GM23338 (cell line): ENCODE measurements at regions not wholly inside any gene's neighbourhood (a gene's known extent, or its start where the extent isn't known, plus 50 kb on each side); places are given as distances from the start of the nearest gene placed in this dataset.

Source experiments
- CTCF ChIP-seq, 2 experiments: fragments of 200-600 bp in 1 of 2; sonication (generic) in 1 of 2; conservative IDR thresholded peaks; 2 replicates each; pipeline versions ENCODE4 v1.5.1 to v1.6.1; 2016 to 2017; ENCODE audit warnings: antibody characterized with exemption in 2 of 2, low read depth in 2 of 2, mild to moderate bottlenecking in 2 of 2, moderate library complexity in 1 of 2
- EZH2 ChIP-seq: fragments of 200-600 bp; sonication (generic); IDR thresholded peaks from one replicate; pipeline ENCODE4 v1.8.0; 2017; ENCODE audit warnings: antibody characterized with exemption, mild to moderate bottlenecking, low read depth; ENCODE audit not compliant: unreplicated experiment
- ZNF331 ChIP-seq: fragments of 250-450 bp; sonication (Bioruptor Pico); IDR thresholded peaks from 2 replicates; pipeline ENCODE4 v1.5.0; 2020; ENCODE audit warnings: low read depth, mild to moderate bottlenecking, moderate library complexity
- TF ChIP-seq, protein P1 (sequence below): IDR thresholded peaks from one replicate; pipeline ENCODE4 v1.6.1; 2018; ENCODE audit warnings: antibody characterized with exemption; ENCODE audit not compliant: unreplicated experiment

GRCh38 chr17:73874008-73874720 lies 229.9 kb upstream of the SDK2 start:
- TF ChIP-seq CTCF (conservative IDR thresholded peaks at IDR 0.05; ENCODE audit: low read depth in 2 of 2) (no peak), EZH2 (no peak), ZNF331 (CRISPR knock-in tag) (no peak)
- TF ChIP-seq, protein P1, sequence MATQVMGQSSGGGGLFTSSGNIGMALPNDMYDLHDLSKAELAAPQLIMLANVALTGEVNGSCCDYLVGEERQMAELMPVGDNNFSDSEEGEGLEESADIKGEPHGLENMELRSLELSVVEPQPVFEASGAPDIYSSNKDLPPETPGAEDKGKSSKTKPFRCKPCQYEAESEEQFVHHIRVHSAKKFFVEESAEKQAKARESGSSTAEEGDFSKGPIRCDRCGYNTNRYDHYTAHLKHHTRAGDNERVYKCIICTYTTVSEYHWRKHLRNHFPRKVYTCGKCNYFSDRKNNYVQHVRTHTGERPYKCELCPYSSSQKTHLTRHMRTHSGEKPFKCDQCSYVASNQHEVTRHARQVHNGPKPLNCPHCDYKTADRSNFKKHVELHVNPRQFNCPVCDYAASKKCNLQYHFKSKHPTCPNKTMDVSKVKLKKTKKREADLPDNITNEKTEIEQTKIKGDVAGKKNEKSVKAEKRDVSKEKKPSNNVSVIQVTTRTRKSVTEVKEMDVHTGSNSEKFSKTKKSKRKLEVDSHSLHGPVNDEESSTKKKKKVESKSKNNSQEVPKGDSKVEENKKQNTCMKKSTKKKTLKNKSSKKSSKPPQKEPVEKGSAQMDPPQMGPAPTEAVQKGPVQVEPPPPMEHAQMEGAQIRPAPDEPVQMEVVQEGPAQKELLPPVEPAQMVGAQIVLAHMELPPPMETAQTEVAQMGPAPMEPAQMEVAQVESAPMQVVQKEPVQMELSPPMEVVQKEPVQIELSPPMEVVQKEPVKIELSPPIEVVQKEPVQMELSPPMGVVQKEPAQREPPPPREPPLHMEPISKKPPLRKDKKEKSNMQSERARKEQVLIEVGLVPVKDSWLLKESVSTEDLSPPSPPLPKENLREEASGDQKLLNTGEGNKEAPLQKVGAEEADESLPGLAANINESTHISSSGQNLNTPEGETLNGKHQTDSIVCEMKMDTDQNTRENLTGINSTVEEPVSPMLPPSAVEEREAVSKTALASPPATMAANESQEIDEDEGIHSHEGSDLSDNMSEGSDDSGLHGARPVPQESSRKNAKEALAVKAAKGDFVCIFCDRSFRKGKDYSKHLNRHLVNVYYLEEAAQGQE = no peak
